Memory B cell (primary cell): ENCODE measurements at regions not wholly inside any gene's neighbourhood (a gene's known extent, or its start where the extent isn't known, plus 50 kb on each side); places are given as distances from the start of the nearest gene placed in this dataset.

ENCODE experiments used
- ATAC-seq: fragments of 150-1000 bp; cut with Tn5 transposase; 2 replicates; pipeline ENCODE4 v1.10.0; 2021; ENCODE audit warnings: low read depth, mild to moderate bottlenecking, moderate library complexity
- DNase-seq, 2 donors: peaks; one replicate each; pipeline ENCODE4 v3.0.0; 2022; ENCODE audit warnings: low spot score in 2 of 2
- H3K27ac Mint-ChIP-seq: one replicate; pipeline ENCODE4 v1.8.0; 2022; ENCODE audit warnings: mild to moderate bottlenecking, moderate library complexity, mixed read lengths
- H3K27me3 Mint-ChIP-seq: one replicate; pipeline ENCODE4 v1.8.0; 2022; ENCODE audit warnings: mixed read lengths
- H3K36me3 Mint-ChIP-seq: one replicate; pipeline ENCODE4 v1.8.0; 2022; ENCODE audit warnings: mild to moderate bottlenecking, mixed read lengths
- H3K4me1 Mint-ChIP-seq: one replicate; pipeline ENCODE4 v1.8.0; 2022; ENCODE audit warnings: mixed read lengths
- H3K4me3 Mint-ChIP-seq: one replicate; pipeline ENCODE4 v1.8.0; 2022; ENCODE audit warnings: mild to moderate bottlenecking, moderate library complexity, mixed read lengths
- H3K9me3 Mint-ChIP-seq: one replicate; pipeline ENCODE4 v1.8.0; 2022; ENCODE audit warnings: mixed read lengths

- H3K36me3 Mint-ChIP-seq, result peaks cover 2% of the 10 kb centered on the region
- DNase-seq (no peak), ATAC-seq (no peak)
- peaks cover 6% of the 10 kb centered on the region for H3K9me3 Mint-ChIP-seq
- H3K27me3 Mint-ChIP-seq, result peaks cover 6% of the 10 kb centered on the region
- no peak overlapping the region for H3K4me3 Mint-ChIP-seq
- H3K27ac Mint-ChIP-seq, result no peak overlapping the region
- H3K4me1 Mint-ChIP-seq, result no peaks in the 10 kb centered on the region
Measured at GRCh38 chr7:152969335-152969734, 209.8 kb downstream of the ACTR3B start.

- Mint-ChIP-seq H3K4me1 (no peaks in the 10 kb centered on the region), H3K36me3 (peaks cover 2% of the 10 kb centered on the region), H3K4me3 (no peak overlapping the region), H3K27ac (no peak overlapping the region), H3K9me3 (peaks cover 6% of the 10 kb centered on the region), H3K27me3 (peaks cover 6% of the 10 kb centered on the region)
- ATAC-seq (no peak), DNase-seq (no peak)
Measured at GRCh38 chr7:152969839-152970238, 210.3 kb downstream of the ACTR3B start.

- Mint-ChIP-seq H3K36me3 (peaks cover 2% of the 10 kb centered on the region), H3K27me3 (peaks cover 6% of the 10 kb centered on the region), H3K9me3 (peaks cover 6% of the 10 kb centered on the region), H3K4me1 (no peaks in the 10 kb centered on the region), H3K27ac (no peak overlapping the region), H3K4me3 (no peak overlapping the region)
- no peak for DNase-seq
- ATAC-seq, result no peak
Measured at GRCh38 chr7:152970481-152970880, 210.9 kb downstream of the ACTR3B start.

- Mint-ChIP-seq H3K9me3 (peaks cover 2% of the 10 kb centered on the region), H3K36me3 (peaks cover 2% of the 10 kb centered on the region), H3K4me3 (no peak overlapping the region), H3K27me3 (peaks cover 6% of the 10 kb centered on the region), H3K27ac (no peak overlapping the region), H3K4me1 (no peaks in the 10 kb centered on the region)
- ATAC-seq, result no peak
- DNase-seq, result no peak
Measured at GRCh38 chr7:152974577-152974976, 215.0 kb downstream of the ACTR3B start.

- peaks cover 2% of the 10 kb centered on the region for H3K9me3 Mint-ChIP-seq
- H3K27me3 Mint-ChIP-seq, result peaks cover 5% of the 10 kb centered on the region
- DNase-seq, result no peak
- no peak for ATAC-seq
- H3K4me1 Mint-ChIP-seq, result no peaks in the 10 kb centered on the region
- no peak overlapping the region for H3K27ac Mint-ChIP-seq
- no peak overlapping the region for H3K4me3 Mint-ChIP-seq
- H3K36me3 Mint-ChIP-seq, result peaks cover 2% of the 10 kb centered on the region
Measured at GRCh38 chr7:152975076-152975475, 215.5 kb downstream of the ACTR3B start.

GRCh38 chr7:152979376-152979775, 219.8 kb downstream of the ACTR3B start:
- Mint-ChIP-seq H3K4me3 (no peak overlapping the region), H3K4me1 (no peaks in the 10 kb centered on the region), H3K27ac (no peak overlapping the region), H3K27me3 (no peaks in the 10 kb centered on the region), H3K9me3 (no peaks in the 10 kb centered on the region), H3K36me3 (no peaks in the 10 kb centered on the region)
- no peak for DNase-seq
- no peak for ATAC-seq

- H3K9me3 Mint-ChIP-seq, result no peaks in the 10 kb centered on the region
- no peak overlapping the region for H3K27ac Mint-ChIP-seq
- peaks cover 1% of the 10 kb centered on the region for H3K27me3 Mint-ChIP-seq
- no peak for DNase-seq
- ATAC-seq, result no peak
- H3K4me3 Mint-ChIP-seq, result no peak overlapping the region
- no peaks in the 10 kb centered on the region for H3K36me3 Mint-ChIP-seq
- no peaks in the 10 kb centered on the region for H3K4me1 Mint-ChIP-seq
Measured at GRCh38 chr7:152984421-152984820, 224.9 kb downstream of the ACTR3B start.

- DNase-seq, result no peak
- no peak for ATAC-seq
- H3K4me1 Mint-ChIP-seq, result no peaks in the 10 kb centered on the region
- H3K36me3 Mint-ChIP-seq, result no peaks in the 10 kb centered on the region
- H3K9me3 Mint-ChIP-seq, result no peaks in the 10 kb centered on the region
- peaks cover 2% of the 10 kb centered on the region for H3K27me3 Mint-ChIP-seq
- H3K27ac Mint-ChIP-seq, result no peak overlapping the region
- H3K4me3 Mint-ChIP-seq, result no peak overlapping the region
Measured at GRCh38 chr7:152986376-152986775, 226.8 kb downstream of the ACTR3B start.

GRCh38 chr7:152987656-152988055, 228.1 kb downstream of the ACTR3B start:
- H3K4me1 Mint-ChIP-seq, result no peaks in the 10 kb centered on the region
- DNase-seq (no peak), ATAC-seq (no peak)
- H3K4me3 Mint-ChIP-seq, result no peak overlapping the region
- H3K27ac Mint-ChIP-seq, result no peak overlapping the region
- H3K27me3 Mint-ChIP-seq, result peaks cover 4% of the 10 kb centered on the region
- no peaks in the 10 kb centered on the region for H3K36me3 Mint-ChIP-seq
- H3K9me3 Mint-ChIP-seq, result no peaks in the 10 kb centered on the region

GRCh38 chr7:152989889-152990380, 230.4 kb downstream of the ACTR3B start:
- DNase-seq (no peak), ATAC-seq (no peak)
- no peak overlapping the region for H3K4me3 Mint-ChIP-seq
- H3K27ac Mint-ChIP-seq, result no peak overlapping the region
- peaks cover 4% of the 10 kb centered on the region for H3K27me3 Mint-ChIP-seq
- no peaks in the 10 kb centered on the region for H3K9me3 Mint-ChIP-seq
- H3K36me3 Mint-ChIP-seq, result peaks cover 2% of the 10 kb centered on the region
- H3K4me1 Mint-ChIP-seq, result no peaks in the 10 kb centered on the region

GRCh38 chr7:152998420-152998819, 238.9 kb downstream of the ACTR3B start:
- no peak overlapping the region for H3K4me3 Mint-ChIP-seq
- peaks cover 3% of the 10 kb centered on the region for H3K36me3 Mint-ChIP-seq
- ATAC-seq (no peak), DNase-seq (no peak)
- no peaks in the 10 kb centered on the region for H3K4me1 Mint-ChIP-seq
- H3K27ac Mint-ChIP-seq, result no peak overlapping the region
- H3K27me3 Mint-ChIP-seq, result no peaks in the 10 kb centered on the region
- peaks cover 4% of the 10 kb centered on the region for H3K9me3 Mint-ChIP-seq

- no peak overlapping the region for H3K4me3 Mint-ChIP-seq
- DNase-seq, result no peak
- peaks cover 3% of the 10 kb centered on the region for H3K36me3 Mint-ChIP-seq
- no peak overlapping the region for H3K27ac Mint-ChIP-seq
- H3K27me3 Mint-ChIP-seq, result no peaks in the 10 kb centered on the region
- ATAC-seq, result no peak
- no peaks in the 10 kb centered on the region for H3K4me1 Mint-ChIP-seq
- peaks cover 4% of the 10 kb centered on the region for H3K9me3 Mint-ChIP-seq
Measured at GRCh38 chr7:153002115-153002514, 242.6 kb downstream of the ACTR3B start.

- Mint-ChIP-seq H3K4me3 (no peak overlapping the region), H3K27ac (no peak overlapping the region), H3K36me3 (peaks cover under 1% of the 10 kb centered on the region), H3K9me3 (peaks cover 4% of the 10 kb centered on the region), H3K4me1 (no peaks in the 10 kb centered on the region), H3K27me3 (no peaks in the 10 kb centered on the region)
- DNase-seq (no peak), ATAC-seq (no peak)
Measured at GRCh38 chr7:153002572-153002971, 243.0 kb downstream of the ACTR3B start.

GRCh38 chr7:153004341-153004740, 244.8 kb downstream of the ACTR3B start:
- H3K36me3 Mint-ChIP-seq, result no peaks in the 10 kb centered on the region
- no peaks in the 10 kb centered on the region for H3K27me3 Mint-ChIP-seq
- ATAC-seq, result no peak
- no peak overlapping the region for H3K27ac Mint-ChIP-seq
- no peak overlapping the region for H3K4me3 Mint-ChIP-seq
- peaks cover 4% of the 10 kb centered on the region for H3K9me3 Mint-ChIP-seq
- no peak for DNase-seq
- H3K4me1 Mint-ChIP-seq, result no peaks in the 10 kb centered on the region

GRCh38 chr7:153005750-153006435, 246.3 kb downstream of the ACTR3B start:
- Mint-ChIP-seq H3K27ac (no peak overlapping the region), H3K27me3 (no peaks in the 10 kb centered on the region), H3K4me3 (no peak overlapping the region), H3K9me3 (peaks cover 2% of the 10 kb centered on the region), H3K36me3 (no peaks in the 10 kb centered on the region), H3K4me1 (no peaks in the 10 kb centered on the region)
- DNase-seq (no peak), ATAC-seq (no peak)
